NOMO-1 treated with dmso at 0.1 percent for 144 hours (cell line): ENCODE measurements at regions not wholly inside any gene's neighbourhood (a gene's known extent, or its start where the extent isn't known, plus 50 kb on each side); places are given as distances from the start of the nearest gene placed in this dataset.
"Not testable (repeated sequence)": the region's sequence is repeated elsewhere in the genome, so short reads cannot be mapped to it uniquely, and the experiment has no call there.

Experiments used
- DNase-seq: peaks from one replicate; lab custom pipeline; 2025; ENCODE audit not compliant: unreplicated experiment; lab: John Stamatoyannopoulos, UW

DNA sequence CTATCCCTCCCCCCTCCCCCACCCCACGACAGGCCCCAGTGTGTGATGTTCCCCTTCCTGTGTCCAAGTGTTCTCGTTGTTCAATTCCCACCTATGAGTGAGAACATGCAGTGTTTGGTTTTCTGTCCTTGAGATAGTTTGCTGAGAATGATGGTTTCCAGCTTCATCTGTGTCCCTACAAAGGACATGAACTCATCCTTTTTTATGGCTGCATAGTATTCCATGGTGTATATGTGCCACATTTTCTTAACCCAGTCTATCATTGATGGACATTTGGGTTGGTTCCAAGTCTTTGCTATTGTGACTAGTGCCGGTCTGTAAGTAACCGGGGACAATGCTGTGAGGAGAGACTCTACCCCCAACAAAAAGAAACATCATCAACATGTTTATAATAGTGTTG lies 217.2 kb downstream of the SEC23IP start:
- not testable (repeated sequence) for DNase-seq

DNA sequence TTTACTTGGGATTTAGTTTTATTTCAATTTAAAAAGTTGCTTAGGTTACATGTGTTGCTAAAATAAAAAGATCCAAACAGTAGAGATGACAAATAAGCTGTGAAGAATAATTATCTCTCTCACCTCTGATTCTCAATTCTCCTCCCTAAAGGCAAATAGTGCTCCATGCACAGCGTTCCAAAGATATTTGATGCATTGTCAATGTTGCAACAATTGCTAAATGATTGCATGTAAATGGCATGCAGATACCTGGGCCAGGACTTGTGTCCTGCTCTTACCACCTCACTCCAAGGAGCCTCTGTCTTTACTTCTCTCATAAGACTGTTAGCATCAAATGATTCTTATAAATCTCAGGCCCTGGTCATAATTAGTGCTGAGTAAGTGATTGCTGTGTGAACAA lies 217.7 kb downstream of the SEC23IP start:
- DNase-seq = no peak

DNA sequence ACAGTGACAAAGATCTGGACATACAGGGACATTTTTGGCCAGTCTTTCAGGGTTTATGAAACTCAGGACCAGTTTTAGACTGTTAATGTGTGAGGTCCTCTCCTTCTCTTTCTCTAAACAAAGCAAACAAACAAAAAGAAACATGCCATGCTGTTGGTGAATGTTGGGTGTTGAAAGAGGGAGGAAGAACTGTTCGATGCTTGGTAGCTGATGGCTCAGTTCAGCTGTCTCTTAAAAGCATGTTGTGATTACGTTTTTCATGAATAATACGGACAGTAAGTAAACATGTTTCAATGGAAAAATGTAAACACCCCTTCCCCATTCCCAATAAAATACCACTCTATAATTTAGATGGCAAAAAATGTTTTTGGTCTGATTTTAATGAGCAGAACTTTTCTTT lies 219.1 kb downstream of the SEC23IP start:
- DNase-seq = no peak

DNA sequence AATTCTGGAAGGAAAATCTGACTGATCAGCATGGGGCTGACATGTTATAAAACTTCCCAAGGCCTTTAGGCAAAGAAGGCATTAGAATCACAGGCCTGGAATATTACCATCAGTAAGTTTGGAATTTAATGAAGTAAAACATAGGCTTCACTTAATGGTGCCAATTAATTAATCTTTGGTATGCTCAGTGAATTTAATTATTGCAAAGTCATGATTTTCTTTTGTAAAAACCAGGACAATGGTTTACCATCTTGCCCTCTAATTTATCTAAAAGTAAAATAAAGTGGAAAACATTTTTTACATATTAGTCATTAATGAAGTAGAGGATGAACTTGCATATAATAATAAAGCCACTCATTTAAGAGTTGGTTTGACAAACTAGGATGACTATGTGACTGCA lies 220.3 kb downstream of the SEC23IP start:
- DNase-seq = no peak

DNA sequence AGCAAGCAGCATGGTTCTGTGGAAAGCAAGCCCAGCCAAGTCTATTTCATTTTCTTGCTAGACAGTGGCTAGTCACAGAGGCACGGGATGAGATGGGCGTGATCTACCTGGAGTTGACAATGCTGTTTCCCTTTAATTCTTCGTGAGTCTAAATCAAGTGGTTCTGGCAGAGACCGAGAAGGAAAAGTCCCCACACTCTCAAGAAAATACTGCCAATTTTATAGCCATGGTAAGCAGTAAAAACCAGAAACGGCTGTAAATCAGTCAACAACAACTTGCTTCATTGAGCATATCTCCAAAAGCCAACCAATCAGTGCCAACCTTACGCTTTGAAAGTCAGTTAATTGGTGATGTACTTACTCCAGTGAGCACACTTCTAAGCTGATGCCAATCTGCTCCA lies 223.4 kb downstream of the SEC23IP start:
- DNase-seq = no peak

DNA sequence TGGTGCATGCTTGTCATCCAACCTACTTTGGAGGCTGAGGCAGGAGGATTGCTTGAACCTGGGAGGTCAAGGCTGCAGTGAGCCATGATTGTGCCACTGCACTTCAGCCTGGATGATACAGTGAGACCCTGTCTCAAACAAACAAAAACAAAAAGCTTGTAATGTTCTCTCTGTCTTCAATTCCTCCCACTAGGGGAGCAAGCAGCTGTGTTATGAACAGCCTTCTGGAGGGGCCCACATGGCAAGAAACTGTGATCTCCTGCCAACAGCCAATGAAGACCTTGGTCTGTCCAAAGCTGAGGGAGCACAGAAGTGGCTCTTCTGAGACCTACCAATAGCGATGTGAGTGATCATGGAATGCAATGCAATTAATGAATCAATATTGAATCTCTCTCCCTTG lies 229.2 kb downstream of the SEC23IP start:
- no peak for DNase-seq

DNA sequence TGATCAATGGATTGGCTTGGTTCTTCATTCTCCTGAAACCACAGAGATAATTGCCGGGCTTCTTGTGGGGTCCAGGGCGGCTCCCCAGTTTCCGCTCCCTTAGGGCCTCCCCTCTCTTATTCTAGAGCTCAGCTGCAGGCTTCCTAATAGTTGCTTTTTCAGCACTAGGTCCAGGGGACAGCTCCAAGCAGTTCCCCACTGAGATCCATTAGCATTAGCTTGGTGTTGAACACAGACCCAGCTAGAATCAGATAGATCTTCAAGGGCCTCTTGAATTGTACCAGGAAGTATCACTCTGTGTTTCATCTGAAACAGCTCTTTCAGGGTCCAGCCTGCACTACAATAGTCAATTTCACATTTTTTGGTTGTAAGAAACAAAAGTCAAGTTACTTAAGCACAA lies 238.7 kb downstream of the SEC23IP start:
- no peak for DNase-seq

DNA sequence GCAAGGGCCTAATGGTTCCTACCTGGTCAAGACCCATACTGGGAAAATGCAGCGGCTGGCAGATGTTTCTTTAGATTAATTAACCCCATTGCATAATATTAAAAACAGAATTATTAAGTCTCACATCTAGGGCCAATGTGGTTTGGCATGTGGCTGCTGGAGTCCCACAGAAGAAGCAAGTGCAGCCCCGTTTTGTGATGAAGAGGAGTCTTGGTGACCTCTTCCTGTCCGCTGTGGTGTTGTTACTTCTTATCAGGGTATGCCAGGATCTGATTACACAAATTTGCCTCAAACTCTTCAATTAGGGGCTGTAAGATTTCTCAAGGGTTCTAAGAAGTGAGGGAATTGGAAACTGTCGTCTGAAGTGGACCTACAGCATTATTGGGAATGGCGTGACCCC lies 240.3 kb downstream of the SEC23IP start:
- no peak for DNase-seq

DNA sequence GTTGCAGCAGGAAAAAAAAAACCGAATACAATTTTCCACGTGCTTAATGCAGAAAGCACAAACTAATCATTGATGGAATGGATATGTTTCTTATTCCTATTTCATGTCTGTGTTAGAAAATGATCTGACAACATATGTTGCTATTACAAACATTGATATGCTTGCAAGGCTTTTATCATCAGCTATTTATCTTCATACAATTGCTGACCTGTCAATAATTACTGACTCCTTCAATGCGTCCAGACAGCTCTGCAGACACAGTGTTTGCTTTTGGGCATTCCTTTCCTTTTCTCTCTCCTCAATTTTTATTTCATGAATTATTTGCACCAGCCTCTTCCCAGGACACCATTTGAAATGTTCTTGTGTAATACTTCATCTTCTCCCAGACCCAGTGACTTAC lies 246.2 kb downstream of the SEC23IP start:
- no peak for DNase-seq

DNA sequence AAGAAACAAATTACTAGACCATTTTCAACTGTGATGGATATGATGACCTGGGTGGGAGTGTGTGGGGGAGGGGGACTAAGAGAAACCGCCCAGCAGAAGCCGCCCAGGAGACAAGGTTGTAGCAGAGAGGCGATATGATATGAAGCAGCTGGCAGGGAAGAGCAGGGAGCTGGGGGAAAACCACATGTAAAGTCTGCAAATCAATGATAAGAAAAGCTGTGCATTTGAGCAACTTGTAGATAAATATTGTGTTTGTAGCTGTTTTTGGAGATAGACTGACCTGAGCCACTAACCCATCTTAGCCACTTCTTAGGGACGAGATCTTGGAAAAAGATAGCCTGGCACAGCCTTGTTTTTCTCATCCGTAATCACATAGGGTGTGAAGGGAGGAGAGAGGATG lies 252.6 kb downstream of the SEC23IP start:
- DNase-seq = no peak

DNA sequence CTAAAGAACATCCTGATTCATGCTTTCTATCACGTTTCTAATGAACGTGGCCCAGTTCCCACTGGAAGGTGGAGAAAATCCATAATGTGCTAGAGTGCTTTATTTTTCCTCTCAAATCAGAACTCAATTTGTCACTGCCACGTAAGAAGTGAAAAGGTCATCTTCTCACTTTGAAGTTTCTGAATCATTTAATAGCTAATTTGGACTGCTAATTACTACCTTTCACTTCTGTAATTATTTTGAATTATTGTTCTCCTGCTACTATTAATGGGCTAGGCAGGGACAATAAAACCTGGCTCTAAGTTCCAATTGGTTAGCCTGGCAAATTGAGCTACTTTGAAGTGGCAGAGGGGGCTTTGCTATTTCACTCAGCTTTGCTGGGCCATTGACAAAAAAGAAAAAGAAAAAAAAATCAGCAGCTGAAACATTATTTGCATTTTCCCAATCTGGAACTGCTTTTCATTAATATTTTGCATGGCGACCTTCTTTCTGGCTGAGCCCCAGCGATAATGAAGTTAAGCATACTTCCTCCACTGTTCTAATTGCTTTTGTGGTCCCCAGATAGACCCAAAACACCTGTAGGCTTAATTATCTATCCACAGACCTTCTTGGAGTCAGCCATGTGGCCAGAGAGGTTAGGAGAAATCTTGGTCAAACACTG lies 264.2 kb downstream of the SEC23IP start:
- DNase-seq = no peak

DNA sequence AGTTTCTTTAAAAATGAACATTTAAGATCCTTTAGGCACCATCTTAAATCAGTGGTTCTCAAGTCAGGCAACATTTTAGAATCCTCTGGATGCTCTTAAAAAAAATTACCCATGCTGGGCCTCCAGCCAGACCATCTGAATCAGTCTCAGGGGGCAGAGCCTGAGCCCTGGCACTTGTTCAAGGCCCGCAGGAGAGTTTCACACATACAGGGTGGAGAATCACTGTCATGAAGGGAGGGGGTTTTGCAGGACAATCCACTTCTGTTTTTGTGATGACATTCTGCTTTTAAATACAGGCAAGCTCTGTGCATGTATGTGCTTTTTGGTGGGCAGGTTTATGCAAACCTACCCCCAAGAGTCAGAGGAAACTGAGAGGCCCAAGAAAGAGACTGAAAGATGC lies 268.6 kb downstream of the SEC23IP start:
- DNase-seq = no peak

DNA sequence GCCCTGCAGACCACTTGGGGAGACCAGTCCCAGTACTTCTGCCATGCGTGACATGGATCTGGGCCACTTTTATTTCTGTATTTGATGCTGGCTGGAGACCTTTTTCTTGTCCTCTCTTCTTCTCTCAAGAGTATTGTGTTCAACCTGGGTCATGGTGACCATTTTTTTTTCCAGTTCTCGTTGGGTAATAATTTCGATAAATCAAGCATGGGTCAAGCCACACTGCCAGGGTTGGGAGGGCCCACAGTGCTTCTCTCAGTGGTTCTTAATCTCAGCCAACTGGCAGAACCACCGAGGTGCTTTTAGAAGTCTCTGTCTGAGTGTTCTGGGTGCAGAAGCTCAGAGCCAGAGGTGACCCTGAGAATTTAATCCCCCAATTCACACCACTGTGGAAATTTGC lies 269.9 kb downstream of the SEC23IP start:
- no peak for DNase-seq

DNA sequence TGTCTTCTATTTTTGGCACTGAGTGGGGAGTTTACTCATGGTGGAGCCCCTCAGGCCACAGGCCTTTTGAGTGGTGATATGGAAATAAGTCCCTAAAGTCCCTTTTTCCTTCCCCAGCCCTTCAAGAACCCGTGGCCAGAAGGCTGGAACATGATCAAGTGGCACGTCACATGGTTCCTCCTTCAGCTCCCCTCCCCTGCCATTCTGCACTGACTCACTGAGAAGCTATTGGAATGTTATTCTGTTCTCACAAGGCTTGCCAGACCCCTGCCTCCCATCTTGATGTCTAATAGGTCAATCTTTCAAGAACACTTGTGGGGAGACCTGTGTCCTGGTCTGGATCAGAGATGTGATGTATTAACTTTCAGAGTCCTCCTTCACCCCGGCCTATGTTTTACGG lies 279.8 kb downstream of the SEC23IP start:
- no peak for DNase-seq

DNA sequence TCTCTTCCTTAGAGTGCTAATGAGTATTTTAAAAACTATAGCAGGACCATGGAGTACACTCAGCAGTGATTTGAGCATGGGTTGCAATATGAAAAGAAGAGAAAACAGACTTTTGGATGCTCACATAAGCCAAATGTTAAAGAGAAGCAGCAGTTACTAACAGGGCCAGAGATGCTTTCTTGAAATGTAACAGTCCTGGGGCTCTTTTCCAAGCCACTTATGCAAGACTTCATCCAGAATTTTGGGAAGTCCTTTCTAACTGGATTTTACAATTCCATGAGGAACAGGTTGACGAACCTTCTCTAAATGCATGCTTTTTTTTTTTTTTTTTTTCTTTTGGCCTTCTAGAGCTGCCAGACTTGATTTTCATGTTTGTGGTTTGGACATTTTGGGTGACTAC lies 282.0 kb downstream of the SEC23IP start:
- no peak for DNase-seq

DNA sequence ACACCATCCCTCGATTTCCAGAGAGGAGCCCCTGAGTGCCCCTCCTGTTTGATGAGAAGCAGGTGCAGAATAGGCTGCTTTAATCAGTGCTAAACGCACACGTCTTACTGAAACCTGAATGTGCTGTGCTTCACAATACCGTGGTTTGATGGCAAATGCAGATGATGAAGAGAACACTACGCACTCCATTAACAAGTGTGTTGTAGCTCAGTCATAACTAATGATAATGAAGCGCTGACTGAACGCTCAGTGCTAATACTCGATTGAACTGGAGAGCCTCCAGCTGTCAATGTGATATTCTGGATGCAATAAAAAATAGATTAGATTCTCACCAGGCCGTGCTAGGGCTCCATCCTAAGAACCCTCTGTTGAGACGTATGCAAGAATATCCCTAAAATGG lies 279.7 kb upstream of the PLPP4 start:
- no peak for DNase-seq

DNA sequence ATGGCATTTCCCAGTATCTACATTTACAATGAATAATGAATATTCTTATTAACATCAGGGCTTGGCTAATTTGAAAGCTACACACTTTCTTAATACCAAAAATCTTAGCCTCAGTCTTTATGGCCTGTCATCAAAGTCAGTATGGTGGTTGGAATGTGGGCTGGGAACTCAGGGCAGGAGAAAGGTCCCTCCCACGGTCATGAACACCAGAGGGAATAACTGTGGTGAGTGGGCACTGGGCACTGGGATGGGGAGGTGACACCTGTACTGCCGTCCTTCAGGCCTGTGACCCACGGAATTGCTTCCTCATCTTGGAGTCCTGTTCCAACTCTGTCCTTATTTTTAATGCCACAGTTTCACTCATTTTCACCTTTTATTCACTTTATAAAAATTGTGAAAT lies 276.9 kb upstream of the PLPP4 start:
- no peak for DNase-seq

DNA sequence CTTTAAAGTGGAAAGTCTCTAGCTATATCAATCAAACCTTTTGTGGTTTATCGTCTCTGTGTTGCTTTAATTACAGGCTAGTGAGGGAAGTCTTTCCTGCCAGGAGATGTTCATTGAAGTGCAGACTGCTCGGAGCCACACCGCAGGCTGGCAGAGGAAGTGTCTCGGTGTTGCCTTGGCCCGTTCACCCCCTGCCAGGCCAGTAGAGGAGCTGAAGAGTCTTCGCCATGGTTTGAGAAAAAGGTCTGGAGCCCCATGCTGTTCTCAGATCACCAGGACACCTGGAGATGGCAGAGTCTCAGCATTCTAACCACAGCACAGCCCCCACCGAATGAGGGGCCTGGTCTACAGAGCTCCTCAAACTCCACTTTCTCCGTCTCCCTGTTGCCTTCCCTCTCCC lies 275.9 kb upstream of the PLPP4 start:
- DNase-seq = no peak

DNA sequence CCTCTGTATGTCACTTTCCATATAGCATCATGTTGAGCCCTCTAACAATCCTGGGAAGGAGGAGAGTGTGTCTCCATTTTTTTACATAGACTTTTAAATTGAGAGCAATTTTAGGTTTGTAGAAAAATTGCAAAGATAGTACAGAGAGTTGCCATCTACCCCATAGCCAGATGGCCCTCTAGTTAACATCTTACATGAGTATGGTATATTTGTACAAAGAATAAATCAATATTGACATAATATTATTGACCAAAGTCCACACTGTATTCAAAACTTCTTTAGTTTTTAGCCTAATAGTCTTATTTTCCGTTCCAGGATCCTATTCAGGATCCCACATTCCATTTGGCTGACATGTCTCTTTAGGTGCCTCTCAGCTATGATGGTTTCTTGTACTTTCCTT lies 274.6 kb upstream of the PLPP4 start:
- DNase-seq = no peak

DNA sequence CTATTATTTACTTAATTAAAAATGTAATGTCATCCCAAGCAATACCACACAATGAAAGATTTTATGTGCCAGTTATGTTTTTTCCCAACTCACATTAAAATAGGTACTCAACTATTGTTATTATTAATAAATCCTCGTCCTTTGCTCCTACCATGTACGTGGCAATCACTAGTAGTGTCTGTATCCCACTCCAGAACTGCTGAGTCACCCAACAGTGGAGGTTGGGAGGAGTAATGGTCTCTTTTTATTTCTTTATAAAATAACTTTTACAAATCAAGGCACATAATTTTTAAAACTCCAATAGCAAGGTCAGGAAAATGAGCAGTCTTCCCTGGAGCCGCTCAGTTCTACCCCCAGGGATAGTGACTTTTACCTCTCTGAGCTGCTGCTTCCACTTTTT lies 273.5 kb upstream of the PLPP4 start:
- DNase-seq = no peak

DNA sequence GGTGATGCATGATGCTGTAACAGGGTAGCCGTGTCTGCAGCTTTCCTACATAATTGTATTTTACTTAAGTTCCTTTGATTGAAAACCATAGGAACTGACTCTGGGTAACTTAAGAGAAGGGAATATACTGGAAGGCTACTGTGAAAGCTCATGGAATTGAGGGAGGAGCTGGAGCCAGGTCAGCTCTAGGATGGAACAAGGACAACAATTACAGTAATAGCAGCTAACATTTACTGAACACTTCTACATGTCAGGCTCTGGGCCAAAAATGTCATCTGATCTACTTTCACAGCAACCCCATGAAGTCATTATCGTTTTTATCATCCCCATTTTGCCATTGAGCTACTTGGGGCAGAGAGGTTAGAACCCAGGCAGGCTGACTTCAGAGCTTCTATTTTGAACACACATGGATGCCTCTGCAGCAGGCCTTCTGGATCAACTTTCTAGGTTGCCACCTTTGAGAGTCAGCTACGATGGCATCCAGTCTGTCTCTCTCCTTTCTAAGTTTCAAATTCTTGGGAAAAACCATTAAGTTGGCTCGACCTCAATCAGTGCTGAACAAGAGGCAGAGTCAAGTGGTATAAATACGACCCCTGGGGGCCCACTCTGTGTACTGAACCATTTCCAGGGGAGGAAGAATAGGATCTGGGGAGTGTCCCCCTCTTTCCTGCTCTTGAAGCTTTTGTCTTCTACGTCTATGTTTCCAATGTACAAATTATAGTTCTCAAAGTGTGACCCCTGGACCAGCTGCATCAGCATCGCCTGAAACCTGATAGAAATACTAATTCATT lies 272.3 kb upstream of the PLPP4 start:
- no peak for DNase-seq

DNA sequence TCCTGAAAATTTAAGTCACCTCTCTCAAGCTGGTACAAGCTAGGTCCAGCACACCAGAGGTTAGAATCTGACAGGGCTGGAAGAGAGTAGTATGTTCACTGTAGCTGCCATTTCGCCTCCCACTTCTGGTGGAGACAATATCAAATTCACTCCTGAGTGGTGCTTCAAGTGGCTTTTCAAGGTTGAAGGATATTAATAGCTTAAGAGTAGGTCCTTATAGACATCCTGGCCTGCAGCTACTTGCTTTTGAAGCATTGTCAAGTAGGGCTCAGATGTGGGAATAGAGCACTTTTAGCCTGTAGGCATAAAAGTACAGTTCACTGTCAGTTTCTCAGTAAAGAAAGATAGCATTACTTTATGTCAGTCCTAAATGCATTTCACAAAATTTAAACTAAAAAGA lies 270.5 kb upstream of the PLPP4 start:
- no peak for DNase-seq

DNA sequence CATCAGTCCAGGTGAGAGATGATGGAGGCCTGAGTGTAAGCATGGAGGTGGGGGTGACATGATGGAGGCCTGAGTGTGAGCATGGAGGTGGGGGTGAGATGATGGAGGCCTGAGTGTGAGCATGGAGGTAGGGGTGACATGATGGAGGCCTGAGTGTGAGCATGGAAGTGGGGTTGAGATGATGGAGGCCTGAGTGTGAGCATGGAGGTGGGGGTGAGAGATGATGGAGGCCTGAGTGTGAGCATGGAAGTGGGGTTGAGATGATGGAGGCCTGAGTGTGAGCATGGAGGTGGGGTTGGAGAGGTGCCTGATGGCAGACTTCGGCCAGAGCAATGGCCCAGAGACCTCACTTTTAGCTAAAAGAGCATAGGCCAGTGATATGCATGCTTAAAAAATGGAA lies 269.9 kb upstream of the PLPP4 start:
- DNase-seq = not testable (repeated sequence)
